NCI-H345 treated with DMSO at 0.1 percent for 48 hours (cell line): ENCODE measurements at regions not wholly inside any gene's neighbourhood (a gene's known extent, or its start where the extent isn't known, plus 50 kb on each side); places are given as distances from the start of the nearest gene placed in this dataset.

Experiments used
- DNase-seq: peaks from one replicate; lab custom pipeline; 2025; ENCODE audit not compliant: unreplicated experiment; lab: John Stamatoyannopoulos, UW

DNA sequence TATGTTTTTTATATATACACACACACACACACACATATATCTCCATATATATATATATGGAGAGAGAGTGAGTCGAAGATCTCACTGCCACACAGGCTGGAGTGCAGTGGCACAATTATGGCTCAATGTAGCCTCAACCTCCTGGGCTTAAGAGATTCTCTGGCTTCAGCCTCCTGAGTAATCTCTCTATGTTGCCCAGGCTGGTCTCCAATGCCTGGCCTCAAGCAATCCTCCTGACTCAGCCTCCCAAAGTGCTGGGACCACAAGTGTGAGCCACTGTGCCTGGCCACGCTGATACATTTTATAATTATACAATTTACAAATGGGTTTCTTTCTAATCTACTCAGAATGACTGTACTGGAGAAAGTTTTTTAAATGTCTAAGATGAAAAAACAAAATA, 664.2 kb downstream of the PTPRC start:
- DNase-seq: no peak

DNA sequence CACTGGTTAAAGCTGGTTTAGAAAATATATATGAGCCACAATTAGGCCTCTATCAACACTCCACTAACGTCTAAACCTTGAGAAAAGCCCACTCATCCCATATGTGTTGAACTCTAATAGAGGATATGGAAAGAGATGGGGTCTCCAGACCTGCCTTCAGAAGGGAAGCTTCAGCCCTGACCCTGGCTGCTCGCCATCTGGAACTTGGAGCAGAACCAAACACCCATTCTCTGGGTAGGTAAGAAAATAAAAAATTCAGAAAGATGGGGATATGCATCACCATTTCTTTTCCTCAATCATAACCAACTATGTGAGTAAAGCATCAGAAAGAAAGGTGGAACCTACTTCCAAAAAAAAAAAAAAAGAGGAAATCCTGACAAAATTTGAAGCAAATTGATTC, 666.2 kb downstream of the PTPRC start:
- DNase-seq: no peak

DNA sequence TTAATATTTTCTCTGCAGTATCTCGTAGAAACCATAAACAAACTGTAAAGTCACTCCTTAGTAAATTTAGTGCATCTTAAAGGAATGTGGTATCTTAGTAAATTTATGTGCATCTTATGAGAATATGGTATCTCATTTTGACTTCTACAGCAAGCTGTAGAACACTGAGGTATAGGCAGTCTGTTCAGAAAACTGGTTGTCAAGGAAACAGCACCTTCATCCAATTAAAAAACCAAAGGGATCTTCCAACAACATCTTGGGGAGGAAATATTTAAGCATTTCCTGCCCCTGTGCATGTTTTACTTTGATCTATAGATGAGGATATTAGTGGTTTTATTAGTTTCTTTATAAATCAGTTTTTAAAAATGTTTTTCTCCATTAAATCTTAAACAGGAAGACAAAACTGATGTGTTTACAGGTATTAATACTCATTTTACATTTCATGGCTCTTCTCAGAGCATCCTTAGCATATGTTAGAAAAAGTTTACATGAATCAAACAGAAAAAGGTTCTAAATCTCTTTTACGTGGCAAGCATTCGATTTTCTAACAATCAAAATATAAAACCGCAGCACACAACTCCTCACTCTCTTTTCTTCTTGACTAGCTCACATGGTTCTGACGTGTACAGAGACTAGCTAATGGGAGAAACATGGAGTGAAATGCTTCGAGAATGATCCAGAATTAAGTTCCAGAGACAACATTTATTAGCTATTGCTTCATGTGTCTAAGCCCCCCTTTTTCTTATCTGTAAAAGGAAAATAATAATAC, 668.8 kb downstream of the PTPRC start:
- DNase-seq: no peak

DNA sequence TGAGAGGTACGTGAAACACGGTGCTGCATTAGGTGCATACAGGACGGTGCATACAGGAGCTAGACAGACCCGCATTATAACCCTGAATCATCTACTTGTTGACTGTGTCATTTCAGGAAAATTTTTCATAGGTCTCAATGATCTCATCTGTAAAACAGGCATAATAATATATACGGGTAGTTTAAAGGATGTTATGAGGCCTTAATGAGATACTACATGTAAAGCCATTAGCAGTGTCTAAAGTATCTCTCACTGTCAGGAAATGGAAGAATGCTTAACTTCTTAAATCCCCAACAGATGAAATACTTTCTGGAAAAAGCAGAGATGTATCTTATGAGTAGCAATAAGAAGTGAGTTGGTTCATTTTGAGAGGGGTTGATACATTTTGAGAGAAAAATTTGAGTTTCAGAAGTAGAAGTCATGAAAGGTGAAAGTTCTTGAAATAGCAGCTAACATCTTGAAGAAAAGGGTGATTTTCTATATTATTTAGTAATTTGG, 669.6 kb downstream of the PTPRC start:
- no peak for DNase-seq

DNA sequence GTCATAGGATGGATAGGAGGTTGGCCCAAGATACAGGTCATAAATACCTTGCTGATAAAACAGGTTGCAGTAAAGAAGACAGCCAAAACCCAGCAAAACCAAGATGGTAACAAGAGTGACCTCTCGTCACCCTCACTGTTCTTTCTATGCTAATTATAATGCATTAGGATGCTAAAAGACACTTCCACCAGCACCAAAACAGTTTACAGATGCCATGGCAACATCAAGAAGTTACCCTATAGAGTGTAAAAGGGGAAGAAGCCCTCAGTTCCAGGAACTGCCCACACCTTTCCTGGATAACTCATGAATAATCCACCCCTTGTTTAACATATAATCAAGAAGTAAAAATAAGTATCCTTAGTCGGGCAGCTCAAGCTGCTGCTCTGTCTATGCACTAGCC, 671.9 kb downstream of the PTPRC start:
- no peak for DNase-seq

DNA sequence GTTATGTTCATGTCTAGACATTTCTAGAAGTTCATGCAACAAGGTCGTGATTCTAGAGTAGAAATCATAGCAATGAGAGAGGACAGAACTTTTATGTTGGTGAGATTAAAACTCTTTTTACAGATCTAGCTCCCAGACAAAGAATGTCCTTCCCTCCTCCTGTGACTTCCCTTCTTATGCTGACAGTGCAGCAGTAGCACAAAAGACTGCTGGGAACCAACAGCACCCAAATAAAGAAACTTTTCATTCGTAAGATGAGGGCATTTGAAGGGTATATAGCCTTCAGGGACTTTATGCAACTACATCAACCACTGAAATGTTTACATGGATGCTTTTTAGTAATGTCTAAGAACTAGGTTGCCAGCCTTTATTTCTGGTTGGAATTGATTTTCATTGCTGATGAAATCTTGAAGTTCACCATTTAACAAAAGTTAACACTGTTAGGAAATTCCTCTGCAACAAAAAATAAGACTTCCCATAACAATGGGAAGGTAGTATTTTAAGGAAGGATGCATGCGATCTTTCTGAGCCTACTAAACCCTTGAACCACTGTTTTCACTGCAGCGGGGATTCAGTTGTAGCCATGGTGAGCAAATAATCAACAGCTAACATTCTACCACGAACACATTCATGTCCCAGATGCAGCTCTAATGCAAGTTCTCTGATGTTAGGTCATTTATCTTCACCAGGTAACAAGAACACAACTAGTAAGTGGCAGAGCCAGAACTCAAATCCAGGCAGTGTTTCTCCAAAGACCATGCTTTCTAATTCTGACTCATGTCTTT, 672.8 kb downstream of the PTPRC start:
- DNase-seq: no peak

DNA sequence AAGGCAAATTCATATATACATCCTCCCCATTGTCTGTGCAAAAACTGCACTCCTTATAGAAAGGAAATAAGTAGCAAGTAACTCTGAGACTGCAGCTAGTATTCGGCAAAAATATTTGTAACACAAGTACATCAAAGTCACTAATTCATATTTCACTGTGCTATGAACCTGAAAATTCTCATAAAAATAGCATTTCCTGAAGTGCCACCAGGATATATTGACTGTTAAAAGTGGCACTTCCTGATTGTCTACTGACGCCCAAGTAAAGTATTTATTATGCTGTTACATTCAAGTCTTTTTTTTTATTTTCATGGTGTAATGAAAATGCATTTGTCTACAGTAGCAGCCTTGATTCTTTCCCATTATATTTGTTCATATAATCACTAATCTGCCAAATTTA, 673.8 kb downstream of the PTPRC start:
- DNase-seq: no peak

DNA sequence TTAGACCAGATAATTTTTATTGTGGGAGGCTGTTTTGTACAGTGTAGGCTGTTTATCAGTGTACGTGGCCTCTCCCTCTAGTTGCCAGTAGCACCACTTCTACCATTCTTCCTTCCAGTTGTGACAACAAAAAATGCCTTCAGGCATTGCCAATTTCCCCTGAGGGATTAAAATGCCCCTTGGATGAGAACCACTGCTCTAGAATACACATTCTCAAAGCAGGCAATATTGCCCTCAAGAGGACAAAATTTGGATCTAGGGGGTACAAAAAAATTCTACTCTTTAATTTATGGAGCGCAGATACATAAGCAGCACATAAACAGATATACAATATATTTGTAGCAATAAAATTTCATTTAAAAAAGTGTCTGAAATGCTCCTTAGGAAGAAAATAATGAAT, 674.6 kb downstream of the PTPRC start:
- DNase-seq: no peak

DNA sequence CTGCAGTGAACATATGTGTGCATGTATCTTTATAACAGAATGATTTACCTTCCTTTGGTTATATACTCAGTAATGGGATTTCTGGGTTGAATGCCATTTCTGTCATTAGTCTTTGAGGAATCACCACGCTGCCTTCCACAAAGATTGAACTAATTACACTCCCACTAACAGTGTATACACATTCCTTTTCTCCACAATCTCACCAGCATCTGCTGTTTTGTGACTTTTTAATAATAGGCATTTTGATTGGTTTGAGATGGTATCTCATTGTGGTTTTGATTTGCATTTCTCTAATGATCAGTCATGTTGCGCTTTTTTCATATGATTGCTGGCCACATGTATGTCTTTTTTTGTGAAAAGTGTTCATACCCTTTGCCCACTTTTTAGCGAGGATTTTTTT, 680.5 kb downstream of the PTPRC start:
- no peak for DNase-seq

DNA sequence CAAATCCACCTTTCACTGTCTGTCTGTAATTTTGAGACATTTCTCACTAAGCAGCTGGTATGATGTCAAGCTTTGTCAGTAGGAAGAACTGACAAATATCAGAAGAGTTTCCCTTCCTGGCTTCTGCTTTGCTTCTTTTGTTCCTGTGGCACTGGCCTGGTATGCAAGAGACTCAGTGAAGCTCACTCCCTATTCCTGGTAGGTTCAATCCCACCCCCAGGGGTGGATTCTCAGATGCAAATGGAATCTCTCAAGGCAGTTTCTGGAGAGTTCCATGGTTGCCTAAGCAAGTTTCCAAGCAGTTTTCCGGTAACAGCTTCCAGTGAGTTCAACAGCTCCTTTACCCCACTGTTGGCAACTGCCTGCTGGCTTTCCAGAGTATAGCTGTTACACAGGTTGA, 683.4 kb downstream of the PTPRC start:
- no peak for DNase-seq

DNA sequence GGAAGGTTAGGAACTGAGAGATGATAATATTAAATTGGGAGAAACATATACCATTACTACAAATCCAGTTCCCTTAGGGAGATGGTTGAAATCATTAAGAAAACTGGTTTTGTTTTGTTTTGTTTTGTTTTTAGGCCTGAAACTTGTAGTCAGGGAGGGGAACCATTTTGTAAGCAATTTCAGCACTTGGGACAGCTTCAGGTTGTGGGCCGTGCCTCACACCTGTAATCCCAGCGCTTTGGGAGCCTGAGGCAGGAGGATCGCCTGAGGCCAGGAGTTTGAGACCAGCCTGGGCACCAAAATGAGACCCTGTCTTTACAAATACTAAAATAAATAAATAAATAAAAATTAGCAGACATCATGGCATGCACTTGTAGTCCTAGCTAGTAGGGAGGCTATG, 694.3 kb upstream of the NR5A2 start:
- DNase-seq: no peak

DNA sequence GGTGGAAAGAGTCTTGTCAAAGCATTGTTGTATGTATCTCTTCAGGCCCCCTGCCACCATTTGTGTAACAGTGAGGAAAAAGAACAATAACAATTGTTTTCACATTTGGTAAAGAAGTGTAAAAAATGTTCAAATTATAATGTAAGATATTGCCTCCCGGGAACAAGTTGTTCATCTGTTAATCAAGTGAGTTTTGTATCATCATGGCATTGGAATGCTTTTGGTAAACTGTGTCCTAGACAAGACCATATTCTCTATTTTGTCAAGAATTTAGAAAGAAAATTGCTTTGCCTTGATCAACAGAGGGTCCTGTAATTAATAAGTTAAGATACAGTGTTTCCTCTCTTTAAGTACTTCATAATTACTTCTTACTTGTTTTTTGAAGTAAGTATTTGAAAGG, 692.0 kb upstream of the NR5A2 start:
- DNase-seq: no peak

DNA sequence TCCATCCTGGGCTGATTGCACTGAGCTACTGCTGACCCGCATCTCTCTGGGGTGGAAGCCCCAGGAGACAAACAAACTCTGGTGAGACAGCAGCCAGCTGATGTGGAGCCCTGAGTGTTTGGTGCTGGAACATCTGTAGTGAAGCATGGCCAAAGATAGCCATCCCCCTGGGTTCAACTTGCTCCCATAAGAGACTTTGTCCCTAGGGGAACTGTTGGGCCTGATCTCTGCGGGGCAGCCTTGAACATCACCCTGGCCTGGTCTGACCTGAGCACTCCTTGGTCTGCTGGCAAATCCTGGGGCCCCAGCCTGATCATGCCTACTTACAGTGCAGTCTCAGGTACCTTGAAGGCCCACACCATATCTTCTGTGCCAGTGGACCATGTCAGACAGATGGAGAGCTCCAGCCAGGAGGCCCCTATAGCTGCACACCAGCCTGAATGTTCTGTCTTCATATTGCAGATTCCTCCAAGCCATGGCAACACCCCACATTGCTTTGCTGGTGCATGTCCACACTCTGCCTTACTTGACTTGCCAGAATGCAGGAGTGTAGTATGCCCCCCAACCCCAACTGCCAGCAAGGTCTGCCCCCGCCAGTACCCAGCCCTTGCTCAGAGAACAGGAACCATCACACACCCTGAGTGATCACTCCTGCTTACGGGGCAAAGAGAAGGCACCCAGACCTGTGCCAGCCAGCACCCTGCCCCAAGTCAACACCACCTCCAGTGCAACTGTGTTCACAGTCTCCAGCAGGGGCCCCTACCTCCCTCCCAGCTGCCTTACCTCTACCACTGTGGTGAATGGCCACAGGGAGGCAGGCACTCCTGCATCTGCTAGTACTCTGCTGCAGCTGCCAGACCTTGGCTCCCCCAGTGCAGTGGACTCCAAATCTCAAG, 690.5 kb upstream of the NR5A2 start:
- DNase-seq: no peak

DNA sequence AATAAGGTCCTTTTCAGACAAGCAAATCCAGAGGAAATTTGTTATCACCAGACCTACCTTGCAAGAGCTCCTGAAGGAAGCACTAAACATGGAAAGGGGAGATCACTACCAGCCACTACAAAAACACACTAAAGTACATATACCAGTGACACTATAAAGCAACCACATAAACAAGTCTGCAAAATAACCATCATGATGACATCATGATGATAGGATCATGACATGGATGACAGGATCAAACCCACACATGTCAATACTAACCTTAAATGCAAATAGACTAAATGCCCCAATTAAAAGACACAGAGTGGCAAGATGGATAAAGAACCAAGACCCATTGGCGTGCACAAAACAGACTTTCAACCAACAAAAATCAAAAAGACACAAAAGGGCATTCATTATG, 688.8 kb upstream of the NR5A2 start:
- no peak for DNase-seq

DNA sequence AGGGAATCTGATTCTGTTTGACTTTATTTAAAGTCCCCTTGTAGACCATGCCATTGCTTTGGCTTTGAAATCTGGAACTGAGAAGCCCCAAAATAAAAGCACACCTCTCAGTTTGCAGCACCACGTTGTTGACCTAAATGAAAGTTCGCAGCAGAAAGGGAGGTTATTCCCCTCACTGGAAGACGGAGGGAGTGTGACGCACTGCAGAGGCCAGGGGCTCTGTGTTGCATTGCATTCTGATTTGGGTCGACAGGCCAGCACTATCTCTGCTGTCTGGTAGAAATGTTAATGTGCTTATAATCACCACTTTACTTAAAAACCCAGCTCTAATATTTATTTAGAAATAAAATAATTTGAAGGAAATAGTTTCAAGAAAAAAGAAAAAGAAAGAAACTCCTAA, 675.2 kb upstream of the NR5A2 start:
- no peak for DNase-seq

DNA sequence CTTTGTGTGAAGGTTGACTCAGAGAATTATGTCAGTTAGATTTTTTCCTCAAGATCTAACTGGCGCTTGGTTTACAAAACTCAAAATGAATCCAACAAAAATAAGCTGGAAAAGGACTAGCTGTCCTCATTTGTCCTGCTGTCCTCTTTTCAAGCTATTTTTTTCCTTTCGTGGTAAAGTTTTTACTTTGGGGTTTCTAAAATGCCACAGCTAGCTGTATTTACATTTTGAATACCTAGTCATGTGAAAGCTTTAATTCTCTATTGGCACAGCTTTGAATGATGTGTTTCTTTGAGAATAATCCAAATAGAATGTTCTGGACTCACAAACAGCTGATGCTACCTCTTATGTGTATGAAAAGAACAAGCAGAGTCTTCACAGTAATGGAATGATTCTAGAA, 673.6 kb upstream of the NR5A2 start:
- no peak for DNase-seq

DNA sequence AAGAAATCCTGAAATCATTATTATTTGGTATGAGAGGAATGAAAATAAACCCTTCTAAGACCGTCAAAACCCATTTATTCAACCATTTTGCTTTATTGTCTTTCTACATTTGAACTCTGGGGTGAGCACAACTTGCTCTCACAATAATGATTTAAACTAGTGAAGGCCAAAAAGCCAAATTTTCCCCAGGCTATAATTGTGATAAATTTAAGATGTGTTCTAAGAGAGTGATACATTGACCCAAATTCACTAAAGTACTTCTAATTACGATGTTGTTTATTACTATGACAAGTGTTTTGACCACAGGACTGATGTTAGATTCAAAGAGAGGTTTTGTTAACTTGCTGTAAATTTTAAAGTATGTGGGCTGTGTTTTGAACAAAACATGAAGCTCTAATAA, 670.9 kb upstream of the NR5A2 start:
- no peak for DNase-seq

DNA sequence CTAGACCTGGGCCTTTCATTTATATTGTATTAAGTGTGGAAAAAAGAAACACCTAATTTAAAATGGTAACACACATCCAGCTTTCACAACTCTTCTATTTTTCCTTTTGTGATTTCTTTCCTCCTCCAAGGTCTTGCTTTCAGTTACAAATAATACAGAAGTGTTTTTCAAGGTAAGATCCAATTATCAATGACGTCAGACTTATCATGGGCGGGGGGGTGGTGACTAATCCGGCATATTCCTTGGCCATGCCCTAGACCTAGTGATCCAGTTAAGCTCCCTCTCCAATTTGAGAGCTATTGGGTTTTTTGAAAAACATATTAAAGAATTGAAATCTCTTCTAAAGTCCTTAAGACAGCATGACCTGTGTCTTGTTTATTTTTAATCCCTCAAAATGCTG, 669.9 kb upstream of the NR5A2 start:
- DNase-seq: no peak

DNA sequence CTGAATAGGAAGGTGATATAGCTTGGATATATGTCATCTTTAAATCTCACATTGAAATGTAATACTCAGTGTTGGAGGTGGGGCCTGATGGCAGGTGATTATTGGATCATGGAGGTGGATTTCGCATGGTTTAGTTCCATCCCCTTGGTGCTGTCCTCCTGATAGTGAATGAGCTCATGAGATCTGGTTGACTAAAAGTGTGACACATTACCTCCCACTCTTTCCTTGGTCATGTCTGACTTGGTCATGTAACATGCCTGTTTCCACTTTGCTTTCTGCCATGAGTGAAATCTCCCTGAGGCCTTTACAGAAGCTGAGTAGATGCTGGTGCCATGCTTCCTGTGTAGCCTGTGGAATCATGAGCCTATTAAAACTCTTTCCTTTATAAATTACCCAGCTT, 664.5 kb upstream of the NR5A2 start:
- no peak for DNase-seq

DNA sequence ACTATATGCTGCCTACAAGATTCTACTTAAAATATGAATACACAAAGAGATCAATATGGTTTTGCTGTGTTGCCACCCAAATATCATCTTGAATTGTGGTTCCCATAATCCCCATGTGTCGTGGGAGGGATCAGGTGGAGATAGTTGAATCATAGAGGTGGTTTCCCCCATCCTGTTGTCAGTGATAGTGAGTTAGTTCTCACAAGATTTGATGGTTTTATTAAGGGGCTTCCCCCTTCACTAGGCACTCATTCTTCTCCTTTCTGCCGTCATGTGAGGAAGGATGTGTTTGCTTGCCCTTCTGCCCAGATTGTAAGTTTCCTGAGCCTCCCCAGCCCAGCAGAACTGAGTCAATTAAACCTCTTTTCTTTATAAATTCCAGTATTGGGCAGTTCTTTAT, 654.4 kb upstream of the NR5A2 start:
- no peak for DNase-seq

DNA sequence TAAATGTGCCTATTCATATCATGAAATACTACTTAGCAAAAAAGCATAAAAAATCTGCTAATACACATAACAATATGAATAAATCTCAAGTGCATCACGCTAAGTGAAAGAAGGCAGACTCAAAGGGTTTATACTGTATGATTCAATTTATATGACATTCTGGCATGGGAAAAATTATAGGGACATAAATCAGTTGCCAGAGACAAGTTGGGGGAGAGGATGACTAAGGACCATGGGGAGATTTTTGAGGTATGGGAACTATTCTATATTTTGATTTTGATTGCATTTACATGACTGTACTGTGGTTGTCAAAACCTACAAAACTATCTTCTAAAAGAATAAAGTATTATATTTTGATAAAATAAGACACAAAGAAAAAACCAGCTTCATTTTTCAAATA, 650.3 kb upstream of the NR5A2 start:
- DNase-seq: no peak

DNA sequence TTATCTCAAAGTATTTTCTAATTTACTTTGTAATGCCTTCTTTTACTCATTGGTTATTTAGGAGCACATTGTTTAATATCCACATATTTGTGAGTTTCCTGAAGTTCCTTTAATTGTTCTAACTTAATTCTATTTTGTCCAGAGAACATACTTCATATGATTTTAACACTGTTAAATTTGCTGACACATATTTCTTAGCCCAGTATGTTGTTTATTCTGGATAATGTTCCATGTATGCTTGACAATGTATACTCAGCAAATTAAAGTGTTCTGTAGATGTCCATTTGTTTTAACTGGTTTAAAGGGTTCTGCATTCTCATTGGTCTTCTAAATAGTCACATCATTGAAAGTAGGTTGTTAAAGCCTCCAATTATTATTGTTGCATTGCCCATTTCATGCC, 643.7 kb upstream of the NR5A2 start:
- no peak for DNase-seq
